AG04449 (cell line): ENCODE measurements at regions not wholly inside any gene's neighbourhood (a gene's known extent, or its start where the extent isn't known, plus 50 kb on each side); places are given as distances from the start of the nearest gene placed in this dataset.
"Not testable (repeated sequence)": the region's sequence is repeated elsewhere in the genome, so short reads cannot be mapped to it uniquely, and the experiment has no call there.

Source experiments
- CTCF ChIA-PET: fragments of 350-600 bp; formaldehyde crosslinking; extraction: SDS; loops from one replicate; lab custom pipeline; 2021; ENCODE audit warnings: antibody characterized with exemption; lab: Yijun Ruan, JAX
- POLR2A ChIA-PET: fragments of 400-600, 350-600 bp; formaldehyde crosslinking; extraction: SDS; loops from one replicate; lab custom pipeline; 2020; ENCODE audit warnings: antibody characterized with exemption, inconsistent platforms; lab: Yijun Ruan, JAX
- DNase-seq: peaks from one replicate; pipeline ENCODE4 v3.0.0-alpha.2; 2010; ENCODE audit warnings: low read depth, low spot score
- H3K4me3 ChIP-seq: 2 replicates; pipeline ENCODE4 v1.5.1; 2011; ENCODE audit warnings: low read depth, mild to moderate bottlenecking, control low read depth, low read length
- TF ChIP-seq, protein P1 (sequence below): IDR thresholded peaks from one replicate; pipeline ENCODE4 v1.5.1; 2011; ENCODE audit warnings: mild to moderate bottlenecking, moderate library complexity, low read length, control low read depth, inconsistent platforms; ENCODE audit not compliant: insufficient read depth; ENCODE audit errors: missing control alignments

DNA sequence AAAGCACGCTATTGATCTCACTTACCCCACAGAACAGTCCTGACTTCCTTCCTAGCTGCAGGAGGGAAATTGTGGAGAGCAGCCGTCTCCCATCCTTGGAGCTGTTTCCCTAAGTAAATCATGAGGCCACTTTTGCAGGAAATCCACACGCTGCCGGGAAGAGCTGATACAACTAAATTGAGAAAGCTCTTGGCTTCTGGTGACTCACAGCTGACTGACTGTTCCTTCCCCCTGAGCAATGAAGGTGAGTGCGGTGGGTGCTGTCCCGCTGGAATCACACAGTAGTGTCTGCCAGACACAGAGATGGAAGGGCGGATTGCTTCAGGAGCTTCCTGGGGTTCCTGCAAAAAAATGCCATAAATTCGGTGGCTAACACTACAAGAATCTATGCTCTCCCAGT, 268.9 kb downstream of the ASMT start:
- ChIA-PET POLR2A (no interaction called here), CTCF (no interaction called here)
- TF ChIP-seq, protein P1, sequence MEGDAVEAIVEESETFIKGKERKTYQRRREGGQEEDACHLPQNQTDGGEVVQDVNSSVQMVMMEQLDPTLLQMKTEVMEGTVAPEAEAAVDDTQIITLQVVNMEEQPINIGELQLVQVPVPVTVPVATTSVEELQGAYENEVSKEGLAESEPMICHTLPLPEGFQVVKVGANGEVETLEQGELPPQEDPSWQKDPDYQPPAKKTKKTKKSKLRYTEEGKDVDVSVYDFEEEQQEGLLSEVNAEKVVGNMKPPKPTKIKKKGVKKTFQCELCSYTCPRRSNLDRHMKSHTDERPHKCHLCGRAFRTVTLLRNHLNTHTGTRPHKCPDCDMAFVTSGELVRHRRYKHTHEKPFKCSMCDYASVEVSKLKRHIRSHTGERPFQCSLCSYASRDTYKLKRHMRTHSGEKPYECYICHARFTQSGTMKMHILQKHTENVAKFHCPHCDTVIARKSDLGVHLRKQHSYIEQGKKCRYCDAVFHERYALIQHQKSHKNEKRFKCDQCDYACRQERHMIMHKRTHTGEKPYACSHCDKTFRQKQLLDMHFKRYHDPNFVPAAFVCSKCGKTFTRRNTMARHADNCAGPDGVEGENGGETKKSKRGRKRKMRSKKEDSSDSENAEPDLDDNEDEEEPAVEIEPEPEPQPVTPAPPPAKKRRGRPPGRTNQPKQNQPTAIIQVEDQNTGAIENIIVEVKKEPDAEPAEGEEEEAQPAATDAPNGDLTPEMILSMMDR = no peak
- H3K4me3 ChIP-seq = no peak overlapping the region
- no peak for DNase-seq

DNA sequence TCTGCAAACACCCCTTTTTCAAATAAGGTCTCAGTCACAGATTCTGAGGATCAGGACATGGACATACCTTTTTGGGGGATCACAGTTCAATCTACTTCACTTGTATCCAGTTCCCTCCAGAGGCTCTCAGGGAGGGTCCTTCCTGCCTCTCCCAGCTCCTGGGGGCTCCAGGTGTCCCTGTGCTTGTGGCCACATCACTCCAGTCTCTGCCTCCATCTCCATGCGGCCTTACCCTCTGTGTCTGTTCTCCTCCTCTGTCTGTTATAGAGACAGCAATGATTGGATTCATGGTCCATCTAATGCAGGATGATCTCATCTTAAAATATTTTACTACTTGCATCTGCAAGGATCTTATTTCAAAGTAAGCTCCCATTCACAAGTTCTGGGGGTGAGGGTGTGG, 269.6 kb downstream of the ASMT start:
- H3K4me3 ChIP-seq = no peak overlapping the region
- POLR2A ChIA-PET = no interaction called here
- CTCF ChIA-PET = no interaction called here
- DNase-seq = no peak
- TF ChIP-seq, protein P1 = no peak

DNA sequence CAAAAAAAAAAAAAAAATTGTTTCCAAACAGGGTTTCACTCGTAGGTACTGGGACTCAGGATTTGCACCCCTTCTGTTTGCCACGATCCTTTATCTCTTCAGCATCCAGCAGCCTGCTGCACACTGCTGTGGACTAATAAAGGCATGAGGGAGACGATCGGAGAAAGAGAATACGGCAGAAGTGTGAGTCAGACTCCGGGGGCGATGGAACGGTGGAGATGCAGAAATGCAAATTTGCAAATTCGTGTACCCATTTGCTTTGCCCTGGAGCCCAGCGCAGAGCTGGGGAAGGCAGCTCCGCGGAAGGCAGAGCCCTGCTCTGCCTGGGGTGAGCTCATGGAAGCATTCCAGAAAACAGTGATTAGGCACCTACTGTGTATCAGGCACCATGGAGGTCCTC, 270.3 kb downstream of the ASMT start:
- POLR2A ChIA-PET = no interaction called here
- TF ChIP-seq, protein P1 = no peak
- CTCF ChIA-PET = no interaction called here

DNA sequence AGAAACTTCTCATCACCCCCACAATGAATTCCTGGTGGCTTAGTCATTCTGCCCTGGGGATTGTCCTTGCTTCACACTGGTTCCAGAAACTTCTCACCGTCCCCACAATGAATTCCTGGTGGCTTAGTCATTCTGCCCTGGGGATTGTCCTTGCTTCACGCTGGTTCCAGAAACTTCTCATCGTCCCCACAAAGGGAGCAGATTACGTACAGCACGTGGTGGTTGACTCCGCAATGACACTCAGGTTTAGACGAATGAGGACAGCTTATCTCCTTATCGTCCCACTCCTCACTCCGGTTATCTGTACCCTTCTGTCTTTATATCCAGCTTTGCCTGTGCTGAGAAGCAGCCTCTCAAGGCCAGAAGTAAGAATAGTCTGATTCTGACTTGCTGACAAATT, 273.4 kb downstream of the ASMT start:
- CTCF ChIA-PET, DNase-seq, POLR2A ChIA-PET, H3K4me3 ChIP-seq: not testable (repeated sequence)

More for the DNA sequence above, 270.3 kb downstream of the ASMT start:
- no peak for DNase-seq
- H3K4me3 ChIP-seq = no peak overlapping the region

DNA sequence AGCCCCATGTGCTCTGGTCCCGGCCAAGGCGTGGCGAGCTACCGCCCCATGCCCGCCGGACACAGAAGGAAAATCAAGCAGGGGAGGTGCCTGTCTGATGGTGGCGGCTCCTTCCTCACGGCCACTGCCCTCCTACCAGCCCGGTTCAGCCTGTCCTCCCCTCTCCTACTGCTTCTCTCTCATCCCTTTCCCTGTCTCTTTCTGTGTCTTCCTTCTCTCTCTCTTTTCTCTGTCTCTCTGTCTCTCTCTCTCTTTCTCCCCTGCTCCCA, 279.1 kb downstream of the ASMT start:
- H3K4me3 ChIP-seq = no peak overlapping the region
- DNase-seq = no peak
- POLR2A ChIA-PET = no interaction called here
- CTCF ChIA-PET = no interaction called here
- TF ChIP-seq, protein P1 = no peak

DNA sequence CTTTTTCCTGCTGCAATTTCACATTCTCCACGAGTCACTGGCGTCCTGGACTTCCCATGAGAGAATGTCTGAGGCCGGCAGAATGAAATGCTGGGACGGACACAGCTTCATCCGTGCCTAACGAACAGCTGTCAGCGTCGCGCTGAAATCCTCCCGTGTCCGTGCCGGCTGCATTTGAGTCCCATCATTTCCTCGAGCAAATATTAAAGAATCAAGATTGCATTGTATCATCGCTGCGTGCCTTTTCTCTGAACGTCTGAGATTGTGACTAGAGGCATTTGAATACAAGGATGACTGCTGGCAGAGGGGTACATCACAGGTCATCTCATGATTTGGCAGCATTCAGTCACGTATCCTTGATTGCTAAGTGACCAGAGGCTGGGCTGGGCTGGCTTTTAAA, 279.9 kb downstream of the ASMT start:
- ChIA-PET CTCF (no interaction called here), POLR2A (no interaction called here)
- no peak overlapping the region for H3K4me3 ChIP-seq
- no peak for DNase-seq
- TF ChIP-seq, protein P1 = no peak

DNA sequence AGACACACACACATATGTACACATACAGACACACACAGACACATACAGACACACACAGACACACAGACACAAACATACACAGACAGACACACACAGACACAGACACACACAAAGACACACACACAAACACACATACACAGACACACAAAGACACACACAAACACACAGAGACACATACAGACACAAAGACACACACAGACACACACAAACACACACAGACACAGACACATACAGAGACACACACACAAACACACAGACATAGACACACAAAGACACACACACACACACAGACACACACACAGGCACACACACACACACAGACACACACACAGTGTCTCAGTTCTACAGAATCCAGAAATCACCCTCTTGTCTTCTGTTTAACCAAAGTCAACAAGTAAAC, 280.7 kb downstream of the ASMT start:
- DNase-seq = no peak
- no peak overlapping the region for H3K4me3 ChIP-seq
- CTCF ChIA-PET = no interaction called here
- POLR2A ChIA-PET = no interaction called here
- TF ChIP-seq, protein P1 = no peak
